ENCODE measurements at regions not wholly inside any gene's neighbourhood (a gene's known extent, or its start where the extent isn't known, plus 50 kb on each side); places are given as distances from the start of the nearest gene placed in this dataset.

- no peak for TF ChIP-seq CREB3L1 (IDR thresholded peaks at IDR 0.05; ENCODE audit: borderline replicate concordance, low read depth)
- H3K9ac ChIP-seq (ENCODE audit: insufficient read depth in 1 of 2, low read depth in 2 of 2, low read length in 2 of 2), result no peak overlapping the region
Observed at GRCh38 chr7:15922002-15922401, 235.5 kb upstream of the MEOX2 start.

GRCh38 chr7:15921576-15921975 is 235.1 kb upstream of the MEOX2 start:
- ATAC-seq, result no peak
- 2% methylated on average over 3 of the region's 3 CpGs for WGBS (ENCODE audit: insufficient coverage, low coverage, missing lambda C conversion rate)
- in situ Hi-C loops (cut with MboI), result no loop called here
- TF ChIP-seq PKNOX1 (IDR thresholded peaks at IDR 0.05) (no peak), SRSF3 (IDR thresholded peaks at IDR 0.05; ENCODE audit: insufficient read depth, low read length) (no peak), PATZ1 (CRISPR knock-in tag; IDR thresholded peaks at IDR 0.05; ENCODE audit: borderline replicate concordance) (no peak), ATF6 (CRISPR knock-in tag; IDR thresholded peaks at IDR 0.05) (no peak), MCM2 (IDR thresholded peaks at IDR 0.05; ENCODE audit: low read depth) (no peak), KAT7 (CRISPR knock-in tag; IDR thresholded peaks at IDR 0.05; ENCODE audit: borderline replicate concordance) (no peak)

More at GRCh38 chr7:15922002-15922401, 235.5 kb upstream of the MEOX2 start:
- POLR2A ChIA-PET, result interaction anchor here (0.7 kb wide), 1 partner anchor 1144 kb away, joined by 3 read pairs; no protein-coding TSS in a partner anchor
- FAIRE-seq (no peak), ATAC-seq (no peak), DNase-seq (ENCODE audit: extremely low read depth in 1 of 4, low spot score in 3 of 4) (no peak)
- no peaks in the 10 kb centered on the region for H3K27me3 ChIP-seq (ENCODE audit: control insufficient read depth in 2 of 2, insufficient read depth in 2 of 2, low read length in 2 of 2)
- intact Hi-C loops (cut with micrococcal nuclease) (no loop called here), in situ Hi-C loops (cut with MboI) (no loop called here)
- H3K9me1 ChIP-seq (ENCODE audit: control insufficient read depth, insufficient read depth, low read length), result no peaks in the 10 kb centered on the region
- no peak overlapping the region for H3K27ac ChIP-seq (ENCODE audit: extremely low read depth, low read depth, low read length)
- H2AFZ ChIP-seq (ENCODE audit: low read depth, low read length), result no peak overlapping the region
- no peaks in the 10 kb centered on the region for H3K79me2 ChIP-seq (ENCODE audit: control insufficient read depth, insufficient read depth, low read length)
- CTCF ChIA-PET (ENCODE audit: low intra/inter-chr PET ratio), result interaction anchor here (0.7 kb wide), 1 partner anchor 8 kb away, joined by 3 read pairs; no protein-coding TSS in a partner anchor
- no peaks in the 10 kb centered on the region for H4K20me1 ChIP-seq (replicated peaks; ENCODE audit: control insufficient read depth, insufficient read depth, low read length)
- no peaks in the 10 kb centered on the region for H3K9me3 ChIP-seq (replicated peaks; ENCODE audit: control insufficient read depth, insufficient read depth, low read depth, low read length)
- H3K4me3 ChIP-seq, result no peak overlapping the region
- no TSS peak for BruUV-seq (replicated peaks)
- H3K4me1 ChIP-seq (replicated peaks in 1 of 2; ENCODE audit: control insufficient read depth in 2 of 2, insufficient read depth in 2 of 2, low read length in 2 of 2), result no peaks in the 10 kb centered on the region
- H3K4me2 ChIP-seq (ENCODE audit: insufficient read depth, low read length), result no peak overlapping the region
- no peaks in the 10 kb centered on the region for H3K36me3 ChIP-seq (ENCODE audit: control insufficient read depth, insufficient read depth, low read length)

More at GRCh38 chr7:15921576-15921975, 235.1 kb upstream of the MEOX2 start:
- Histone ChIP-seq H3K79me2 (ENCODE audit: control insufficient read depth, insufficient read depth, low read length) (no peaks in the 10 kb centered on the region), H3K27ac (ENCODE audit: extremely low read depth, low read depth, low read length) (no peak overlapping the region), H2AFZ (ENCODE audit: low read depth, low read length) (no peak overlapping the region), H4K20me1 (replicated peaks; ENCODE audit: control insufficient read depth, insufficient read depth, low read length) (no peaks in the 10 kb centered on the region), H3K4me1 (replicated peaks in 1 of 2; ENCODE audit: control insufficient read depth in 2 of 2, insufficient read depth in 2 of 2, low read length in 2 of 2) (no peaks in the 10 kb centered on the region), H3K9me1 (ENCODE audit: control insufficient read depth, insufficient read depth, low read length) (no peaks in the 10 kb centered on the region), H3K27me3 (ENCODE audit: control insufficient read depth in 2 of 2, insufficient read depth in 2 of 2, low read length in 2 of 2) (no peaks in the 10 kb centered on the region), H3K4me2 (ENCODE audit: insufficient read depth, low read length) (no peak overlapping the region), H3K36me3 (ENCODE audit: control insufficient read depth, insufficient read depth, low read length) (no peaks in the 10 kb centered on the region), H3K9me3 (replicated peaks; ENCODE audit: control insufficient read depth, insufficient read depth, low read depth, low read length) (no peaks in the 10 kb centered on the region), H3K4me3 (no peak overlapping the region), H3K9ac (ENCODE audit: insufficient read depth in 1 of 2, low read depth in 2 of 2, low read length in 2 of 2) (no peak overlapping the region)
- POLR2A ChIA-PET, result interaction anchor here (0.7 kb wide), 1 partner anchor 1144 kb away, joined by 3 read pairs; no protein-coding TSS in a partner anchor
- DNase-seq (ENCODE audit: extremely low read depth in 1 of 4, low spot score in 3 of 4) (no peak), FAIRE-seq (no peak)
- CTCF ChIA-PET (ENCODE audit: low intra/inter-chr PET ratio), result no interaction called here
- BruUV-seq (replicated peaks), result no TSS peak
- intact Hi-C loops (cut with micrococcal nuclease), result no loop called here
